HG03097 (cell line): ENCODE measurements at regions not wholly inside any gene's neighbourhood (a gene's known extent, or its start where the extent isn't known, plus 50 kb on each side); places are given as distances from the start of the nearest gene placed in this dataset.
A peak's percentile ranks its signal among the peaks of the same experiment; 100 is the strongest.

Experiments used
- ATAC-seq: cut with Tn5 transposase; IDR thresholded peaks from one replicate; pipeline ENCODE4 v1.9.1; 2021; ENCODE audit not compliant: unreplicated experiment, low FRiP score

GRCh38 chr2:214674278-214674677 is 135.2 kb downstream of the BARD1 start:
- peak; percentile 51 for ATAC-seq

GRCh38 chr2:214671319-214671885 is 138.1 kb downstream of the BARD1 start:
- no peak for ATAC-seq

- no peak for ATAC-seq
Observed at GRCh38 chr2:214652473-214652872, 157.0 kb downstream of the BARD1 start.

GRCh38 chr2:214651451-214651850 is 158.0 kb downstream of the BARD1 start:
- ATAC-seq, result no peak

GRCh38 chr2:214649440-214650205 is 159.9 kb downstream of the BARD1 start:
- ATAC-seq, result no peak

GRCh38 chr2:214648520-214648919 is 161.0 kb downstream of the BARD1 start:
- no peak for ATAC-seq

- ATAC-seq, result no peak
Observed at GRCh38 chr2:214631406-214631805, 178.1 kb downstream of the BARD1 start.

- ATAC-seq, result no peak
Observed at GRCh38 chr2:214630402-214631045, 179.0 kb downstream of the BARD1 start.

- no peak for ATAC-seq
Observed at GRCh38 chr2:214629875-214630274, 179.6 kb downstream of the BARD1 start.
